ENCODE measurements at regions not wholly inside any gene's neighbourhood (a gene's known extent, or its start where the extent isn't known, plus 50 kb on each side); places are given as distances from the start of the nearest gene placed in this dataset.

DNA sequence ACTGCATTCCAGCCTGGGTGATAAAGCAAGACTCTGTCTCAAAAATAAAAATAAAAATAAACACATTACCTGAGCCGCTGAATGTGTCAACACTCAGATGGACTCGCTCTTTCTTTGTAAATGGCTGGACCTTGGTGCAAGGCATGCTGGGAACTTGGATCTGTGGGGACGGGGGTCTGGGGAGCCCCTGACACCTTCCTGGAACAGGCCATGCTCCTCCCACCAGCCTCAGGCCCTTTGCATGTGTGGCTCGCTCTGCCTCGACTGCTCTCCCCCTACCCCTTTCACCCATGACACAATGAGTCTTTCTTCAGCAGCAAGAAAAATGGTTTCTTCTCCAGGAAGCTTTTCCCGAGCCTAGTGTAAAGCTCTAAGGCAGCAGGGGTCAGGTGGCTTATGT, 94.0 kb upstream of the CDH5 start:
- H3K4me1 Mint-ChIP-seq (ENCODE audit: low read depth, unreplicated experiment), result peaks cover 5% of the 10 kb centered on the region
- Histone ChIP-seq H3K4me1 (ENCODE audit: insufficient read depth, low read length) (peaks cover 32% of the 10 kb centered on the region), H3K4me3 (ENCODE audit: insufficient read depth, low read depth, low read length) (no peak overlapping the region), H2AFZ (ENCODE audit: low read depth, low read length) (no peak overlapping the region), H3K9me3 (ENCODE audit: insufficient read depth, low read depth, low read length) (no peaks in the 10 kb centered on the region), H3K9ac (ENCODE audit: low read length) (no peak overlapping the region), H3K4me2 (ENCODE audit: low read length) (no peak overlapping the region), H3K36me3 (ENCODE audit: insufficient read depth, low read length) (no peaks in the 10 kb centered on the region), H3K27ac (ENCODE audit: low read depth, low read length) (no peak overlapping the region), H4K20me1 (ENCODE audit: insufficient read depth, low read length) (no peaks in the 10 kb centered on the region), H3K27me3 (ENCODE audit: insufficient read depth, low read length) (no peaks in the 10 kb centered on the region), H3K79me2 (ENCODE audit: insufficient read depth, low read length) (no peaks in the 10 kb centered on the region)
- no peak for FAIRE-seq
- no peak for DNase-seq (ENCODE audit: low read depth)
- TF ChIP-seq EZH2 (IDR thresholded peaks at IDR 0.05; ENCODE audit: insufficient read depth, low read length), result no peak
- TF ChIP-seq, protein P1, sequence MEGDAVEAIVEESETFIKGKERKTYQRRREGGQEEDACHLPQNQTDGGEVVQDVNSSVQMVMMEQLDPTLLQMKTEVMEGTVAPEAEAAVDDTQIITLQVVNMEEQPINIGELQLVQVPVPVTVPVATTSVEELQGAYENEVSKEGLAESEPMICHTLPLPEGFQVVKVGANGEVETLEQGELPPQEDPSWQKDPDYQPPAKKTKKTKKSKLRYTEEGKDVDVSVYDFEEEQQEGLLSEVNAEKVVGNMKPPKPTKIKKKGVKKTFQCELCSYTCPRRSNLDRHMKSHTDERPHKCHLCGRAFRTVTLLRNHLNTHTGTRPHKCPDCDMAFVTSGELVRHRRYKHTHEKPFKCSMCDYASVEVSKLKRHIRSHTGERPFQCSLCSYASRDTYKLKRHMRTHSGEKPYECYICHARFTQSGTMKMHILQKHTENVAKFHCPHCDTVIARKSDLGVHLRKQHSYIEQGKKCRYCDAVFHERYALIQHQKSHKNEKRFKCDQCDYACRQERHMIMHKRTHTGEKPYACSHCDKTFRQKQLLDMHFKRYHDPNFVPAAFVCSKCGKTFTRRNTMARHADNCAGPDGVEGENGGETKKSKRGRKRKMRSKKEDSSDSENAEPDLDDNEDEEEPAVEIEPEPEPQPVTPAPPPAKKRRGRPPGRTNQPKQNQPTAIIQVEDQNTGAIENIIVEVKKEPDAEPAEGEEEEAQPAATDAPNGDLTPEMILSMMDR (IDR thresholded peaks at IDR 0.05; ENCODE audit: insufficient read depth, low read depth, low read length), result no peak
- H3K36me3 Mint-ChIP-seq (ENCODE audit: low read depth, unreplicated experiment), result no peaks in the 10 kb centered on the region
- H3K9me3 Mint-ChIP-seq (ENCODE audit: unreplicated experiment), result peaks cover 4% of the 10 kb centered on the region
- H3K27me3 Mint-ChIP-seq (ENCODE audit: low read depth, unreplicated experiment), result peaks cover 32% of the 10 kb centered on the region
- no peak overlapping the region for H3K27ac Mint-ChIP-seq (ENCODE audit: unreplicated experiment)
- H3K4me3 Mint-ChIP-seq (ENCODE audit: unreplicated experiment), result no peak overlapping the region

DNA sequence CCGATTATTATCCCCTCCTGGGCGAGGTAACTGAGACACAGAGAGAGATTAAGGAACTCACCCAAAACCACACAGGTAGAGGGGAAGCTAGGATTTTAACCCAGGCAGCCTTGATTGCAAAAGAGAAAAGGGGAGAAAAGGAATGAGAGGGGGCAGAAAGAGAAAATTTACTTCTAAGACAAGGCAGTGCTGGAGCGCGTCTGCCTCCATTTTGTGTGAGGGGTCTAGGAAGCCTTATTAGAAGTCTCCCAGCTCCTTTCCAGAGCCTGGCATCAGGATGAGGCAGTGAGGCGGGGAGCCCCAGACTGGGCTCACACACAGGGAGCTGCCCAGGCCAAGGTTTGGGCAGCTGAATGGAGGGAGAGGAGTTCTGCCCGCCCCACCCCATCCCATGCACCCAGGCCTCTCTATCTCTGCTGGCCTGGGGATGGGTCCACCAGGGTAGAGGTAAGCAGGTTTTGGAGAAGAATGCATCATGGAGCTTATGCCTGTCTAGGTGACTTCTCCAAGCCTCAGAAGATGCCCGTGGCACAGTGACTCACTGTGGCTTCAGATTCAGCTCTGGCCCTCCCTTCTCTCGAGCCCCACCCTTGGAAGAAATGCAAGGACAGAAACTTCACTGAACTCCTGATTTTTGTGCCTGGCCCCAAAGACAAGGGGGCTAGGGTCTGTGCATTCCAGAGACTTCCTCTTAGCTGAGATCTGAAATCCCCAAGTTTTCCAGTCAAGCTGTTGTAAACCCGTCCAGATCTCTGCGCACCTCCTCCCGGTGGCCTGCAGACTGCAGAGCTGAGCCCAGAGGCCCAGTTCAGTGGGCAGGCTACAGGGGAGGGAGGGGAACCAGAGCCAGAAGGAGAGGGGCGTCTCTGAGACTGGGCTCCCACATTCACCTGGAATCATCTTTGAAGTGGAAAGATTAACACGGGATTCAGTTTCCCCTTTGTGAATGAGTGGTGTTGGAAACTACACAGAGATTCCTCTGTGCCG, 95.1 kb upstream of the CDH5 start:
- H4K20me1 ChIP-seq (ENCODE audit: insufficient read depth, low read length), result no peaks in the 10 kb centered on the region
- H3K36me3 Mint-ChIP-seq (ENCODE audit: low read depth, unreplicated experiment), result peaks cover 1% of the 10 kb centered on the region
- H3K27me3 ChIP-seq (ENCODE audit: insufficient read depth, low read length), result no peaks in the 10 kb centered on the region
- H2AFZ ChIP-seq (ENCODE audit: low read depth, low read length), result peak overlapping the region; percentile 74
- FAIRE-seq, result peak; percentile 9
- H3K27me3 Mint-ChIP-seq (ENCODE audit: low read depth, unreplicated experiment), result peaks cover 33% of the 10 kb centered on the region
- no peaks in the 10 kb centered on the region for H3K36me3 ChIP-seq (ENCODE audit: insufficient read depth, low read length)
- peak overlapping the region; percentile 72 for H3K4me2 ChIP-seq (ENCODE audit: low read length)
- peaks cover 4% of the 10 kb centered on the region for H3K9me3 Mint-ChIP-seq (ENCODE audit: unreplicated experiment)
- peak overlapping the region; percentile 24 for H3K9ac ChIP-seq (ENCODE audit: low read length)
- no peak for DNase-seq (ENCODE audit: low read depth)
- H3K27ac ChIP-seq (ENCODE audit: low read depth, low read length), result no peak overlapping the region
- TF ChIP-seq EZH2 (IDR thresholded peaks at IDR 0.05; ENCODE audit: insufficient read depth, low read length), result no peak
- TF ChIP-seq, protein P1 (IDR thresholded peaks at IDR 0.05; ENCODE audit: insufficient read depth, low read depth, low read length), result no peak
- no peaks in the 10 kb centered on the region for H3K9me3 ChIP-seq (ENCODE audit: insufficient read depth, low read depth, low read length)
- no peak overlapping the region for H3K4me3 ChIP-seq (ENCODE audit: insufficient read depth, low read depth, low read length)
- H3K4me1 Mint-ChIP-seq (ENCODE audit: low read depth, unreplicated experiment), result peaks cover 11% of the 10 kb centered on the region
- no peaks in the 10 kb centered on the region for H3K79me2 ChIP-seq (ENCODE audit: insufficient read depth, low read length)
- H3K27ac Mint-ChIP-seq (ENCODE audit: unreplicated experiment), result peak overlapping the region; percentile 77
- H3K4me3 Mint-ChIP-seq (ENCODE audit: unreplicated experiment), result no peak overlapping the region
- H3K4me1 ChIP-seq (ENCODE audit: insufficient read depth, low read length), result peaks cover 42% of the 10 kb centered on the region
